Skeletal muscle tissue (tissue), 3 donors: ENCODE measurements at regions not wholly inside any gene's neighbourhood (a gene's known extent, or its start where the extent isn't known, plus 50 kb on each side); places are given as distances from the start of the nearest gene placed in this dataset.

ENCODE experiments used
- H3K27ac ChIP-seq: one replicate; pipeline ENCODE4 v1.7.0; 2013; ENCODE audit warnings: mild to moderate bottlenecking, low read depth, low read length, inconsistent platforms
- H3K27me3 ChIP-seq, 3 donors: one replicate each; pipeline ENCODE4 v1.7.0; 2013; ENCODE audit warnings: low read length in 3 of 3; ENCODE audit not compliant: control insufficient read depth in 3 of 3, insufficient read depth in 3 of 3
- H3K36me3 ChIP-seq, 3 donors: one replicate each; pipeline ENCODE4 v1.7.0; 2013; ENCODE audit warnings: low read length in 3 of 3; ENCODE audit not compliant: control insufficient read depth in 3 of 3, insufficient read depth in 3 of 3
- H3K4me1 ChIP-seq, 3 donors: one replicate each; pipeline ENCODE4 v1.7.0; 2013; ENCODE audit warnings: low read length in 3 of 3, mild to moderate bottlenecking in 3 of 3; ENCODE audit not compliant: control insufficient read depth in 3 of 3, insufficient read depth in 3 of 3
- H3K4me3 ChIP-seq, 3 donors: one replicate each; pipeline ENCODE4 v1.7.0; 2013; ENCODE audit warnings: low read length in 3 of 3
- H3K9ac ChIP-seq, 3 donors: one replicate each; pipeline ENCODE4 v1.7.0; 2013; ENCODE audit warnings: low read length in 3 of 3, mild to moderate bottlenecking in 3 of 3, moderate library complexity in 2 of 3, low read depth in 1 of 3
- H3K9me3 ChIP-seq, 3 donors: one replicate each; pipeline ENCODE4 v1.7.0; 2013; ENCODE audit warnings: low read length in 3 of 3; ENCODE audit not compliant: control insufficient read depth in 3 of 3
- donor health status: Osteomylitis.

- H3K4me1 ChIP-seq, result peaks cover 0 to 8% (median 2%) of the 10 kb centered on the region in 3 donors
- H3K36me3 ChIP-seq, result no peaks in the 10 kb centered on the region
- H3K27ac ChIP-seq, result no peak overlapping the region
- no peak overlapping the region for H3K9ac ChIP-seq
- no peak overlapping the region for H3K4me3 ChIP-seq
- H3K27me3 ChIP-seq, result peaks cover 0 to 23% (median 7%) of the 10 kb centered on the region in 3 donors
- H3K9me3 ChIP-seq, result no peaks in the 10 kb centered on the region
Observed at GRCh38 chr11:134585666-134586610, 173.9 kb upstream of the B3GAT1 start.

GRCh38 chr11:134584706-134585445 lies 172.8 kb upstream of the B3GAT1 start:
- no peaks in the 10 kb centered on the region for H3K9me3 ChIP-seq
- H3K4me1 ChIP-seq, result peaks cover 0 to 8% (median 2%) of the 10 kb centered on the region in 3 donors
- H3K4me3 ChIP-seq, result no peak overlapping the region
- H3K9ac ChIP-seq, result no peak overlapping the region
- peaks cover 0 to 25% (median 7%) of the 10 kb centered on the region in 3 donors for H3K27me3 ChIP-seq
- H3K27ac ChIP-seq, result no peak overlapping the region
- H3K36me3 ChIP-seq, result no peaks in the 10 kb centered on the region

- Histone ChIP-seq H3K27me3 (peaks cover 4 to 31% (median 7%) of the 10 kb centered on the region in 3 donors), H3K27ac (no peak overlapping the region), H3K9ac (no peak overlapping the region)
Observed at GRCh38 chr11:134584001-134584561, 172.0 kb upstream of the B3GAT1 start.

GRCh38 chr11:134583397-134583990 lies 171.5 kb upstream of the B3GAT1 start:
- H3K27ac ChIP-seq, result no peak overlapping the region
- peaks cover 7 to 35% (median 7%) of the 10 kb centered on the region in 3 donors for H3K27me3 ChIP-seq
- no peak overlapping the region for H3K9ac ChIP-seq
- no peaks in the 10 kb centered on the region for H3K36me3 ChIP-seq
- H3K4me1 ChIP-seq, result peaks cover 0 to 8% (median 2%) of the 10 kb centered on the region in 3 donors
- no peak overlapping the region for H3K4me3 ChIP-seq
- H3K9me3 ChIP-seq, result no peaks in the 10 kb centered on the region

More at GRCh38 chr11:134584001-134584561, 172.0 kb upstream of the B3GAT1 start:
- H3K9me3 ChIP-seq, result no peaks in the 10 kb centered on the region
- peaks cover 0 to 8% (median 2%) of the 10 kb centered on the region in 3 donors for H3K4me1 ChIP-seq
- H3K36me3 ChIP-seq, result no peaks in the 10 kb centered on the region
- no peak overlapping the region for H3K4me3 ChIP-seq

GRCh38 chr11:134582770-134583095 lies 170.7 kb upstream of the B3GAT1 start:
- no peaks in the 10 kb centered on the region for H3K36me3 ChIP-seq
- no peak overlapping the region for H3K27ac ChIP-seq
- no peak overlapping the region for H3K4me3 ChIP-seq
- H3K27me3 ChIP-seq, result peaks cover 7 to 32% (median 7%) of the 10 kb centered on the region in 3 donors
- H3K4me1 ChIP-seq, result peaks cover 0 to 8% (median 2%) of the 10 kb centered on the region in 3 donors
- no peaks in the 10 kb centered on the region for H3K9me3 ChIP-seq
- no peak overlapping the region for H3K9ac ChIP-seq

GRCh38 chr11:134581966-134582769 lies 170.1 kb upstream of the B3GAT1 start:
- H3K4me1 ChIP-seq, result peaks cover 0 to 8% (median 2%) of the 10 kb centered on the region in 3 donors
- H3K9ac ChIP-seq, result no peak overlapping the region
- H3K27ac ChIP-seq, result no peak overlapping the region
- H3K9me3 ChIP-seq, result no peaks in the 10 kb centered on the region
- no peak overlapping the region for H3K4me3 ChIP-seq
- peaks cover 4 to 31% (median 7%) of the 10 kb centered on the region in 3 donors for H3K27me3 ChIP-seq
- H3K36me3 ChIP-seq, result no peaks in the 10 kb centered on the region

GRCh38 chr11:134581121-134581626 lies 169.1 kb upstream of the B3GAT1 start:
- no peaks in the 10 kb centered on the region for H3K9me3 ChIP-seq
- H3K4me1 ChIP-seq, result peaks cover 0 to 8% (median 2%) of the 10 kb centered on the region in 3 donors
- no peak overlapping the region for H3K9ac ChIP-seq
- H3K4me3 ChIP-seq, result no peak overlapping the region
- peaks cover 3 to 29% (median 11%) of the 10 kb centered on the region in 3 donors for H3K27me3 ChIP-seq
- H3K27ac ChIP-seq, result no peak overlapping the region
- no peaks in the 10 kb centered on the region for H3K36me3 ChIP-seq

GRCh38 chr11:134580610-134580975 lies 168.6 kb upstream of the B3GAT1 start:
- Histone ChIP-seq H3K4me1 (peaks cover 0 to 8% (median 2%) of the 10 kb centered on the region in 3 donors), H3K27ac (no peak overlapping the region), H3K27me3 (peaks cover 3 to 26% (median 12%) of the 10 kb centered on the region in 3 donors), H3K4me3 (no peak overlapping the region), H3K9me3 (no peaks in the 10 kb centered on the region), H3K36me3 (no peaks in the 10 kb centered on the region), H3K9ac (no peak overlapping the region)
